HL-60 (cell line): ENCODE measurements at regions not wholly inside any gene's neighbourhood (a gene's known extent, or its start where the extent isn't known, plus 50 kb on each side); places are given as distances from the start of the nearest gene placed in this dataset.
"Not testable (repeated sequence)": the region's sequence is repeated elsewhere in the genome, so short reads cannot be mapped to it uniquely, and the experiment has no call there.

Source experiments
- GABPA ChIP-seq: IDR thresholded peaks from 2 replicates; pipeline ENCODE4 v1.6.1; 2012; ENCODE audit warnings: low read depth
- POLR2AphosphoS5 ChIP-seq: IDR thresholded peaks from 2 replicates; pipeline ENCODE4 v1.6.1; 2012; ENCODE audit warnings: low read depth
- TF ChIP-seq, protein P1 (sequence below): IDR thresholded peaks from one replicate; pipeline ENCODE4 v1.5.1; 2011; ENCODE audit warnings: low read length, control low read depth, inconsistent platforms; ENCODE audit not compliant: insufficient read depth

DNA sequence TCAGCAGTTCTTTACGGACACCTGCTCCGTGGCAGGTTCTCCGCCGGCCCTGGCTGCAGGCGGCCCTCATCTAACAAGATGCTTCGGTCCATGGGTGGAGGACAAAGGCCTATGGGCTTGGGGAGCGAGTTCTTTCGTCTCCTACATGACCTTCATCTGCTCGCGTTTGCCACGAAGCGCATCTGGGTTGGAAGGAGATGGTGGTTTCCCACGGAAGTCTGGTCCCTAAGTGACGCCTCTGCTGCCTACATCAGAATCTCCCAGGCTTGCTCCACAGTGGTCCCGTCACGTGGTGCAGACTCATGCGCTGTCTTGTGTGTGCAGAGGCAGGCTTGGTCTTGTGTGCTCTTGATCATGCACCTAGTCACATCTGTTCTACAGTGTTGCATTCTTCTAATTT lies 341.7 kb downstream of the CACNA1B start:
- TF ChIP-seq POLR2AphosphoS5, GABPA: not testable (repeated sequence)
- TF ChIP-seq, protein P1, sequence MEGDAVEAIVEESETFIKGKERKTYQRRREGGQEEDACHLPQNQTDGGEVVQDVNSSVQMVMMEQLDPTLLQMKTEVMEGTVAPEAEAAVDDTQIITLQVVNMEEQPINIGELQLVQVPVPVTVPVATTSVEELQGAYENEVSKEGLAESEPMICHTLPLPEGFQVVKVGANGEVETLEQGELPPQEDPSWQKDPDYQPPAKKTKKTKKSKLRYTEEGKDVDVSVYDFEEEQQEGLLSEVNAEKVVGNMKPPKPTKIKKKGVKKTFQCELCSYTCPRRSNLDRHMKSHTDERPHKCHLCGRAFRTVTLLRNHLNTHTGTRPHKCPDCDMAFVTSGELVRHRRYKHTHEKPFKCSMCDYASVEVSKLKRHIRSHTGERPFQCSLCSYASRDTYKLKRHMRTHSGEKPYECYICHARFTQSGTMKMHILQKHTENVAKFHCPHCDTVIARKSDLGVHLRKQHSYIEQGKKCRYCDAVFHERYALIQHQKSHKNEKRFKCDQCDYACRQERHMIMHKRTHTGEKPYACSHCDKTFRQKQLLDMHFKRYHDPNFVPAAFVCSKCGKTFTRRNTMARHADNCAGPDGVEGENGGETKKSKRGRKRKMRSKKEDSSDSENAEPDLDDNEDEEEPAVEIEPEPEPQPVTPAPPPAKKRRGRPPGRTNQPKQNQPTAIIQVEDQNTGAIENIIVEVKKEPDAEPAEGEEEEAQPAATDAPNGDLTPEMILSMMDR, result not testable (repeated sequence)
